ENCODE measurements at regions not wholly inside any gene's neighbourhood (a gene's known extent, or its start where the extent isn't known, plus 50 kb on each side); places are given as distances from the start of the nearest gene placed in this dataset.
A peak's percentile ranks its signal among the peaks of the same experiment; 100 is the strongest.

- H3K27ac ChIP-seq (replicated peaks; ENCODE audit: low read length): no peak overlapping the region
- H2AFZ ChIP-seq (ENCODE audit: low read length): peak overlapping the region; percentile 17
- WGBS, 2 donors (ENCODE audit: extremely low coverage in 2 of 2, insufficient read length in 2 of 2, insufficient replicate concordance in 1 of 2): no CpG with 5 or more reads among the region's 7 CpGs
- H2BK120ac ChIP-seq (ENCODE audit: low read depth, low read length): no peak overlapping the region
- H2AK5ac ChIP-seq (ENCODE audit: low read depth, low read length): no peak overlapping the region
- H3K79me1 ChIP-seq (ENCODE audit: low read depth, low read length): no peaks in the 10 kb centered on the region
- H3K14ac ChIP-seq (ENCODE audit: low read length): no peak overlapping the region
- H4K91ac ChIP-seq (ENCODE audit: low read depth, low read length, poor library complexity): no peak overlapping the region
- no peak overlapping the region for H2BK12ac ChIP-seq (ENCODE audit: low read length)
- H2BK5ac ChIP-seq (ENCODE audit: low read length): no peak overlapping the region
- no peak overlapping the region for H2BK15ac ChIP-seq (ENCODE audit: low read length)
- no peak overlapping the region for H3K18ac ChIP-seq (ENCODE audit: low read length)
- no peaks in the 10 kb centered on the region for H3K27me3 ChIP-seq (ENCODE audit: control insufficient read depth in 3 of 3, insufficient read depth in 3 of 3, low read depth in 1 of 3, low read length in 3 of 3)
- no peak overlapping the region for H3K4ac ChIP-seq (ENCODE audit: low read length)
- no peaks in the 10 kb centered on the region for H3K36me3 ChIP-seq (replicated peaks in 1 of 2; ENCODE audit: control insufficient read depth in 2 of 2, insufficient read depth in 2 of 2, low read length in 2 of 2)
- no peak overlapping the region for H3K23ac ChIP-seq (ENCODE audit: low read depth, low read length, poor library complexity)
- no peak overlapping the region for H3K9ac ChIP-seq (ENCODE audit: low read depth, low read length, poor library complexity)
- H4K8ac ChIP-seq (ENCODE audit: low read depth, low read length): no peak overlapping the region
- no peaks in the 10 kb centered on the region for H3K9me3 ChIP-seq (replicated peaks in 1 of 2; ENCODE audit: control insufficient read depth in 2 of 2, insufficient read depth in 1 of 2, low read depth in 1 of 2, low read length in 2 of 2)
- H3K4me3 ChIP-seq (ENCODE audit: low read length in 2 of 2): no peak overlapping the region
- no peak for DNase-seq (ENCODE audit: low spot score)
- H3K4me1 ChIP-seq (ENCODE audit: control insufficient read depth in 2 of 2, insufficient read depth in 1 of 2, low read depth in 1 of 2, low read length in 2 of 2): peaks cover 13 to 26% of the 10 kb centered on the region in 2 donors
- no peak overlapping the region for H3K4me2 ChIP-seq (ENCODE audit: insufficient read depth, low read length, poor library complexity, severe bottlenecking)
Measured at GRCh38 chr5:72009280-72009679, 98.0 kb upstream of the MAP1B start.

- Histone ChIP-seq H3K4me1 (ENCODE audit: control insufficient read depth in 2 of 2, insufficient read depth in 1 of 2, low read depth in 1 of 2, low read length in 2 of 2) (peaks cover 23 to 37% of the 10 kb centered on the region in 2 donors), H2AK5ac (ENCODE audit: low read depth, low read length) (no peak overlapping the region), H3K36me3 (replicated peaks in 1 of 2; ENCODE audit: control insufficient read depth in 2 of 2, insufficient read depth in 2 of 2, low read length in 2 of 2) (no peaks in the 10 kb centered on the region), H3K23ac (ENCODE audit: low read depth, low read length, poor library complexity) (no peak overlapping the region), H3K9ac (ENCODE audit: low read depth, low read length, poor library complexity) (no peak overlapping the region), H3K4me2 (ENCODE audit: insufficient read depth, low read length, poor library complexity, severe bottlenecking) (no peak overlapping the region), H3K18ac (ENCODE audit: low read length) (no peak overlapping the region), H3K9me3 (replicated peaks in 1 of 2; ENCODE audit: control insufficient read depth in 2 of 2, insufficient read depth in 1 of 2, low read depth in 1 of 2, low read length in 2 of 2) (no peaks in the 10 kb centered on the region), H2BK120ac (ENCODE audit: low read depth, low read length) (no peak overlapping the region), H3K4ac (ENCODE audit: low read length) (no peak overlapping the region), H3K27ac (replicated peaks; ENCODE audit: low read length) (no peak overlapping the region), H2AFZ (ENCODE audit: low read length) (no peak overlapping the region), H4K91ac (ENCODE audit: low read depth, low read length, poor library complexity) (no peak overlapping the region), H3K79me1 (ENCODE audit: low read depth, low read length) (no peaks in the 10 kb centered on the region), H3K27me3 (ENCODE audit: control insufficient read depth in 3 of 3, insufficient read depth in 3 of 3, low read depth in 1 of 3, low read length in 3 of 3) (no peaks in the 10 kb centered on the region), H2BK15ac (ENCODE audit: low read length) (no peak overlapping the region), H4K8ac (ENCODE audit: low read depth, low read length) (no peak overlapping the region), H2BK5ac (ENCODE audit: low read length) (no peak overlapping the region), H3K14ac (ENCODE audit: low read length) (no peak overlapping the region), H3K4me3 (ENCODE audit: low read length in 2 of 2) (no peak overlapping the region), H2BK12ac (ENCODE audit: low read length) (no peak overlapping the region)
- no peak for DNase-seq (ENCODE audit: low spot score)
- no CpG with 5 or more reads among the region's 4 CpGs for WGBS, 2 donors (ENCODE audit: extremely low coverage in 2 of 2, insufficient read length in 2 of 2, insufficient replicate concordance in 1 of 2)
Measured at GRCh38 chr5:72010430-72010829, 96.8 kb upstream of the MAP1B start.

DNA sequence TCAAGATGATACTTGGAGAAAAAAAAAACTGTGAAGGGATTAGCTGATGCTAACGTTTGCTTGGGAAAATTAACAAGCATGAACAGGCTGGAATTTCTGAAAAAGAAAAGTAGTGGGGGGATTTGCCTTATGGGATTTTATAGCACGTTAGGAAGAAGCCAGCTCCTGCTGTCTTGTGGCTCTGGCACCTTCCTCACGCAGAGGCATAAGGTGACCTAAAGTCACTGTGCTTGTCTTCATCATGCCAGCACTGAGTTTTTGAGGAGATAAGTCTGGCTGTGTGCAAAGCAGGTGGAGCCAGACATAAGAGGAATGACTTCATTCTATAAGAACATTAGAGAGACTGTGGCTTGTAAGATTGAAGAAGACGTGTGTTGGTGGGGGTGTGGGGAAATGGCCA lies 94.4 kb upstream of the MAP1B start:
- no peak overlapping the region for H3K14ac ChIP-seq (ENCODE audit: low read length)
- DNase-seq (ENCODE audit: low spot score): no peak
- H3K36me3 ChIP-seq (replicated peaks in 1 of 2; ENCODE audit: control insufficient read depth in 2 of 2, insufficient read depth in 2 of 2, low read length in 2 of 2): no peaks in the 10 kb centered on the region
- no peak overlapping the region for H2BK5ac ChIP-seq (ENCODE audit: low read length)
- H2BK120ac ChIP-seq (ENCODE audit: low read depth, low read length): no peak overlapping the region
- no peak overlapping the region for H2AFZ ChIP-seq (ENCODE audit: low read length)
- H3K79me1 ChIP-seq (ENCODE audit: low read depth, low read length): no peaks in the 10 kb centered on the region
- H3K27me3 ChIP-seq (ENCODE audit: control insufficient read depth in 3 of 3, insufficient read depth in 3 of 3, low read depth in 1 of 3, low read length in 3 of 3): no peaks in the 10 kb centered on the region
- no peak overlapping the region for H3K18ac ChIP-seq (ENCODE audit: low read length)
- WGBS, 2 donors (ENCODE audit: extremely low coverage in 2 of 2, insufficient read length in 2 of 2, insufficient replicate concordance in 1 of 2): no CpG with 5 or more reads among the region's 4 CpGs
- no peak overlapping the region for H3K4me3 ChIP-seq (ENCODE audit: low read length in 2 of 2)
- H3K4me2 ChIP-seq (ENCODE audit: insufficient read depth, low read length, poor library complexity, severe bottlenecking): no peak overlapping the region
- H2BK15ac ChIP-seq (ENCODE audit: low read length): no peak overlapping the region
- H3K27ac ChIP-seq (replicated peaks; ENCODE audit: low read length): no peak overlapping the region
- no peak overlapping the region for H4K91ac ChIP-seq (ENCODE audit: low read depth, low read length, poor library complexity)
- no peaks in the 10 kb centered on the region for H3K9me3 ChIP-seq (replicated peaks in 1 of 2; ENCODE audit: control insufficient read depth in 2 of 2, insufficient read depth in 1 of 2, low read depth in 1 of 2, low read length in 2 of 2)
- H3K23ac ChIP-seq (ENCODE audit: low read depth, low read length, poor library complexity): no peak overlapping the region
- no peak overlapping the region for H2BK12ac ChIP-seq (ENCODE audit: low read length)
- no peak overlapping the region for H2AK5ac ChIP-seq (ENCODE audit: low read depth, low read length)
- no peak overlapping the region for H3K4ac ChIP-seq (ENCODE audit: low read length)
- no peak overlapping the region for H3K9ac ChIP-seq (ENCODE audit: low read depth, low read length, poor library complexity)
- no peak overlapping the region for H4K8ac ChIP-seq (ENCODE audit: low read depth, low read length)
- peaks cover 20 to 23% of the 10 kb centered on the region in 2 donors for H3K4me1 ChIP-seq (ENCODE audit: control insufficient read depth in 2 of 2, insufficient read depth in 1 of 2, low read depth in 1 of 2, low read length in 2 of 2)

- no peak overlapping the region for H3K27ac ChIP-seq (replicated peaks; ENCODE audit: low read length)
- no peak overlapping the region for H3K9ac ChIP-seq (ENCODE audit: low read depth, low read length, poor library complexity)
Measured at GRCh38 chr5:72013766-72014624, 93.3 kb upstream of the MAP1B start.

More at GRCh38 chr5:72013766-72014624, 93.3 kb upstream of the MAP1B start:
- Histone ChIP-seq H2AK5ac (ENCODE audit: low read depth, low read length) (no peak overlapping the region), H3K14ac (ENCODE audit: low read length) (no peak overlapping the region), H3K9me3 (replicated peaks in 1 of 2; ENCODE audit: control insufficient read depth in 2 of 2, insufficient read depth in 1 of 2, low read depth in 1 of 2, low read length in 2 of 2) (peaks cover 0 to 10% of the 10 kb centered on the region in 2 donors), H3K4me2 (ENCODE audit: insufficient read depth, low read length, poor library complexity, severe bottlenecking) (peak overlapping the region; percentile 28), H2BK12ac (ENCODE audit: low read length) (no peak overlapping the region), H4K8ac (ENCODE audit: low read depth, low read length) (no peak overlapping the region), H3K4me3 (ENCODE audit: low read length in 2 of 2) (no peak overlapping the region), H2BK15ac (ENCODE audit: low read length) (no peak overlapping the region), H3K23ac (ENCODE audit: low read depth, low read length, poor library complexity) (no peak overlapping the region), H3K4me1 (ENCODE audit: control insufficient read depth in 2 of 2, insufficient read depth in 1 of 2, low read depth in 1 of 2, low read length in 2 of 2) (peaks cover 20 to 23% of the 10 kb centered on the region in 2 donors), H3K36me3 (replicated peaks in 1 of 2; ENCODE audit: control insufficient read depth in 2 of 2, insufficient read depth in 2 of 2, low read length in 2 of 2) (no peaks in the 10 kb centered on the region), H3K27me3 (ENCODE audit: control insufficient read depth in 3 of 3, insufficient read depth in 3 of 3, low read depth in 1 of 3, low read length in 3 of 3) (no peaks in the 10 kb centered on the region), H3K18ac (ENCODE audit: low read length) (peak overlapping the region; percentile 39), H2AFZ (ENCODE audit: low read length) (peak overlapping the region; percentile 82), H4K91ac (ENCODE audit: low read depth, low read length, poor library complexity) (no peak overlapping the region), H2BK5ac (ENCODE audit: low read length) (no peak overlapping the region), H2BK120ac (ENCODE audit: low read depth, low read length) (no peak overlapping the region), H3K79me1 (ENCODE audit: low read depth, low read length) (no peaks in the 10 kb centered on the region), H3K4ac (ENCODE audit: low read length) (no peak overlapping the region)
- DNase-seq (ENCODE audit: low spot score): peak; percentile 80
- no CpG with 5 or more reads among the region's 10 CpGs for WGBS, 2 donors (ENCODE audit: extremely low coverage in 2 of 2, insufficient read length in 2 of 2, insufficient replicate concordance in 1 of 2)
